ENCODE measurements at regions not wholly inside any gene's neighbourhood (a gene's known extent, or its start where the extent isn't known, plus 50 kb on each side); places are given as distances from the start of the nearest gene placed in this dataset.

DNA sequence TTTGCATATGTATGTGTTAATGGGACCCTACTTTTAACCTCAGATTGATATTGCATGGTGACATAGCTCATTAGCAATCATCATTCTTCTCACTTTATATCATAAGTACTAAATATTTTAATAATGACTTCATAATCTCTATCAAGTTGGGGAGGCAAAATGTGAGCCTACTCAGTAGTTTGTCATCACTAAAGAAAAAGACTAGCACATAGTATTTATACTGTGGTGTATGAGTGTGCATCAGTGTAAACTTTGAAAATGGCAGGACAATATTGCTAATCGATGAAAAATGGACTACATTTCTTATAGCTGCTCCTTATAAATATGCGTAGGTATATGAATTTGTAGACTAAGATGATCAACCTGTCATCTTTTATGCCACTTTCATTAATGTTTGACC, 624.5 kb upstream of the ROBO2 start:
- no peak for DNase-seq (ENCODE audit: low read depth in 2 of 2)

DNA sequence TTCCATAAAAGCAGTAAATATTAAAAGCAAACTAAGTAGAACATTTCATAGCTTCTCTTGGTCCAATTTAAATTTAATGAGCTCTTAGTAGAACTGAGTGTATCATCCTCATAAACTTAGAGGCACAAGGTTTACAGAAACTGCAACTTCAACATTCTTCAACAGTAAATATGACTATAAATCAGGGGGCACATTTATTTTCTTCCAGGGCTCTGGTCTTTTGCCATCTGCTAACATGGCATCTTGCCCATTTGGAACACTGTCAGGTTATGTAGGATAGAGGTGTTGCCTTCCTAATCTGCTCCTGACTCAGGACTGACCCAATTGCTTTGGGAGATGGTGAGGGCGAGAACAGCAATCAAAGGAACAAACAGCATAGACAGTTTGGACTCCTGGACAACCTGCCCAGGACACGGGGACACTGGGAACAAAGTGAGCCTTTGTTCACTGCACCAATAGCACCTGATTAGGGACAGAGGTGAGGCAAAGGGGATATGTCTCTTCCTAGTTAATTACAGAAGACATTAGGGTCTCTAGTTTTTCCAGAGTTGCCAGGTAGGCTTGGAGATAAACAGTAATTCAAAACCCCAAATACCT, 610.2 kb upstream of the ROBO2 start:
- DNase-seq (ENCODE audit: low read depth in 2 of 2): no peak

DNA sequence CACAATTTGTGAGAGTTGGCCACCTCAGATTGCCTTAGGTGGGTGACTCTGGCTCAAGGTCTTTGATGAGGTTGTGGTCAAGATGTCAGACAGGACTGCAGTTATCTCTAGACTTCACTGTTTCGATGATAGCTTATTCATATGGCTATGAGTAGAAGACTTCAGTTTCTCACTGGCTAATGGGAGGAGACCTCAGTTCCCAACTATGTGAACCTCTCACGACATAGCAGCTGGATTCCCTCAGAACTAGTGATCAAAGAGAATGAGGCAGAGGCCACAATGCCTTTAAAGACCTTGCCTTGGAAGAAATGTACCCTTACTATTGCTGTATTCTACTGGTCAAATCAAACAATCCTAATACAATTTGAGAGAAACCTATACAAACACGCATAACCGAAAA, 607.5 kb upstream of the ROBO2 start:
- no peak for DNase-seq (ENCODE audit: low read depth in 2 of 2)

DNA sequence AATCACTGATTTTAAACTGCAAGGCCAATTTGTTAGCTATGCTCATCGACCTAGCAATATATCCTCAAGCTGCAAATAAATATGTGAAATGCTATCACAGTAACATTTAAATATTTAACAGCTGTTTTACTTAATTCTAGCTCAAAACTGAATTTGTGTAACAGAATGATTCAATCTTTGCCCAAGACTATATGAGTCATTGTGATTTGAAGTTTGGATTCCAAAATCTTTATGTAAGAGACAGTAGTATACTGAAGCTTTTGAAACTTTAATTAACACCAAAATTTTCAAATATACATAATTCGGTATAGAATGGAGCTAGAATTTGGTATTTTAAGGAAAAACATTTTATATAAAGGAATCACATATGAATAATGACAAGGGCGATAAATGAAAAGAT, 603.0 kb upstream of the ROBO2 start:
- no peak for DNase-seq (ENCODE audit: low read depth in 2 of 2)

DNA sequence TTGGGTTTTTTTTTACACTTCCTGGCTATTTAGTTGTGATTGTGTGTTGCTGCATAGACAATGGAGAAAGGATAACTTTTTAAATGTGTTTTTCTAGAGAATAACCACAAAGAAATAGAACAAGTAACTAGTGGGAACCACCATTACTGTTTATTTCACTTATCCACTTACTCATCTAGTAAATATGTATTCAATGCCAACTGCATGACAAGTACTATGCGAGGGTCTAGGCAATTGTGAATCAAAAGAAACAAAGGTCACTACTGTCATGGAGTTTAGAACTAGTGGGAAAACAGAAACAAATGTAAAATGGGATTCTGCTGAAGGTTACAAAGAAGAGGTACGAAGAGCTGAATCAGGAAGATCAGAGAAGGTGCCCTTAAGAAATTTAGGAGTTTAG, 600.9 kb upstream of the ROBO2 start:
- DNase-seq (ENCODE audit: low read depth in 2 of 2): no peak

DNA sequence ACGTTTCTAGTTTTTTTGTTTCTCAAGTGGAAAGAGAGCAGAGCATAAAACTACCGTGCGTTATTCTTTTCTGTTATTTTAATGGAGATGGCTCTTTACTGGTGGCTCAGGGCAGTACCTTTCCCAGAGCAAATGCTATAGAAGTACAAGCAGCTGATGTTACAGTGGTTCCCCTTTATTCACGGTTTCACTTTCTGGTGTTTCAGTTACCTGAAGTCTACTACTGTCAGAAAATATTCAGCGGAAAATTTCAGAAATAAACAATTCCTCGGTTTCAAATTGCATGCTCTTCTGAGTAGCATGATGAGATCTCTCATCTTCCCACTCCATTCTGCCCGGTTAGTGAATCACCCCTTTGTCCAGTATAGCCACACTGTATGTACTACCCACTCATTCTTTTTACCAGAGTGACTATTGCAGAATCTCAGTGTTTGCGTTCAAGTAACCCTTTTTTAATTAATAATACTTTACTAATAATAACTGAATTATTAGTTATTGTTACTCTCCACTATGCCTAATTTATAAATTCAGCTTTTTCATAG, 597.5 kb upstream of the ROBO2 start:
- no peak for DNase-seq (ENCODE audit: low read depth in 2 of 2)

DNA sequence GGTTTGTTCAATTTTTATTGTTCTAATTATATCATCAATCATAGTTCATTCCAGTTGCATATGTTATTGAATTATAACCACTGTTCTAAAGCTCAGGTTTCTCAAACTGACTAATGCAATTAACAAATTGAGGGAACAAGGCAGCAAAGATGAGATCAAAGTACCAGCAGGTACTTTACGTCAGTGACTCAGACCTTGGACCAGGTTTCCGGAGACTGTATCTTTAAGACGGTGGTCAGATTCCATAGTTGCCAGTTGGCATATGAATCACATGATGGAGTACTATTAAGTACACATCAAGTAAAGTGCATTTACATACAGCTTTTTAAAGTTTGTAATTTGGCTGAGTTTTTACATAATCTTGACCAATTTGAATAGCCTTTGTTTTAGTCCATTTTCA, 583.6 kb upstream of the ROBO2 start:
- DNase-seq (ENCODE audit: low read depth in 2 of 2): no peak

DNA sequence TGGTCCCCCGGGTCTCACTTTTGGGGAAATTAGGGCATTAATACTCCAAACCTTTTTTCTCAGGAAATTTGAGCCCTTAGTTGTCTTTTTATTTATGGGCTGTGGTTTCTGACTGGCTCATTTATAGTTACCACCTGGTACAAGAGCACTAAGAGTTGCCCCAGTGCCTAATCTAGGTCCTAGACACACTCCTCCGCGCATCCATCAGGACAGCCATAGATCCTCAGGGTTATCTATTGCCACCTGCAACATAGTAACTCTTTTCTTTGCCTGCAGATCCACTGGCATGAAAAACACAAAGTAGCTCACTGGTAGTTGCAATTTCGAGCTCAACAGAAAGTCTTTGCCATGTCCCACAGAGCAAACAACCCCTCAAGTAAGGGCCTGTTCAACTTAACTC, 576.4 kb upstream of the ROBO2 start:
- no peak for DNase-seq (ENCODE audit: low read depth in 2 of 2)

DNA sequence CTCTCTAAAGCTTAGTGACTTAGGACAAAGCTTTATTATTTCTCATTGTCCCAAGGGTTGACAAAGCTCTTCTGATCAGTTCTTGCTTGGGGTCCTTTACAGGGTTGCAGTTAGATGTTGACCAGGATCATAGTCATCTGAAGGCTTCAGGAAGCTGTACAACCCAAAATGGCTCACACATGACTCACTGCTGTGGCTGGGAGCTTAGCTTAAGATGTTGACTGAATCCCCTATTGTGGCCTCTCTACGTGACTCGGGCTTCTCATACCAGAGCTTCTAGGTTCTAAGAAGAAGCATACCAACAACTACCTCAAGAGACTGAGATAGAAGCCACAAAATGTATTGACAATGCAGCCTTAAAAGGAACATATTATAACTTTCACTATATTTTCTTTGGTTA, 569.6 kb upstream of the ROBO2 start:
- DNase-seq (ENCODE audit: low read depth in 2 of 2): no peak

DNA sequence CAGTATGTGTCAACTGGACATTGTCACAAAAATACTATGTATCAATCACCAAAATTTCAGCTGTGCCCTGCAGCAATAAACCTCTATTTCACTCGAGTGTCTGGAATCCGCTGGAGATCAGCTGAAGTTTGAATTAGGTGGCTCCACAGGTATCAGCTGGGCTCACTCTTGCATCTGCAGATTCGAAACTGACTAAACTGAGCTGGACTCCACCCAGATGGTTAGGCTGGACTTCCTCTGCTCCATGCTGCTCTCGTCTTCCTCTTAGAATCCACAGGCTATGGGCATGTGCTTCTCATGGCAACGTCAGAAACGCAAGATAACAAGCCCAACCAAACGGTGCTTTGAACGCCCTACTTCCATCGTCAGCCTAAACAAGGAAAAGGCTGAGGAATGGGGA, 565.3 kb upstream of the ROBO2 start:
- DNase-seq (ENCODE audit: low read depth in 2 of 2): no peak

DNA sequence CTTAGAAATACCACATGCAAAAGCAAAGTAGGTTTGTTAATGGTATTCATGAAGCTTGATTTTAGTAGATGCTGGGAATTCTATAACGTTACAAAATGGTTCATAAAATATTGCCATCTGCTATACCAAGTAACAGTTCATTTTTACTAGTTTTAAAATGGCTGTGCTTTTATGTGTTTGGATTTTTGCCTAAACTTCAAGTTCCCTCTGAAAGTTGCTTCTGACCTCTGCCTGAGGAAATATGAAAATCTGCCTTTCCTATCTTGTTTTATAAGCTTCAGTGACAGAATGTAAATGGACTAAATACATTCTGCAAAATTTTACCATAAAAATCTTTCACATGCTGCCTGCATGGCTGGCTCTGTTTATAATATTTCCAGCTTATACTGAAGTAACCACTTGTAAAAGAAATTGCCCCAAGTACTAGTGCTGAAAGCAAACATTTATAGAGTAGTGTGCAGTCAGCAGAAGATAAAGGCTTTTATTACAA, 560.7 kb upstream of the ROBO2 start:
- DNase-seq (ENCODE audit: low read depth in 2 of 2): no peak

DNA sequence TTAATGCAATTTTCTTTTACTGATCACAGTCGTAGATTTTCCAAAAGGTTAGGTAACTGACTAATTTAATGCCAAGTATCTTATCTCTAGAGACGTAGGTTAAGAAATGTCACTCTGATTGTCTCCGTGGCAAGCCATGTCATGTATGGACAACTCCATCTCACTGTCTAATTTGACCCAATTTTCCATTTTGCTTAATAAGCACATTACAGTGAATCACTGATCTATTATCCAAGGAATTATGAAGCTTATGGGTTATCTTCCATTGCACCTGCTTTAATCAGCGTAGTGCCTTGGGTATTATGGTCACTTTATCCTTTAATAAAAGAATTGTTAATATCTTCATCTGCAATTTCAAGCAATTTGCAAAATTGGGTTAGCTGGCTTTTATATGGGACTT, 557.4 kb upstream of the ROBO2 start:
- DNase-seq (ENCODE audit: low read depth in 2 of 2): no peak

DNA sequence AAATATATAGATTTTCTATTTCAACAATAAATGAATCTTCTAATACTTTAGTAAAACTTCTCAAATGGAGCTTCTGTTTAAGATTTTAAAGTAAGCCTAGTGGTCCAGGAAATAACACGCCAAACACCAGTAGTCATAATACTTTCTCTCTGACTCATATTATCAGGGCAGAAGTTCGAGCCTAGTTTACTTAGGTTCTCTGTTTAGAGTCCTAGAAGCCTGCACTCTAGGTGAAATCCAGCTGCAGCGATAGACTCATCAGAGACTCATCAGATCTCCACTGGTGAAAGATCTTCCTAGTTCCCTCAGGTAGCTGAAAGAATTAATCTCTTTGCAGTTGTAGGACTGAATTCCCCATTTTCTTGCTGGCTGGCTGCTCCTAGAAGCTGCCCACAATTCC, 552.5 kb upstream of the ROBO2 start:
- DNase-seq (ENCODE audit: low read depth in 2 of 2): no peak

DNA sequence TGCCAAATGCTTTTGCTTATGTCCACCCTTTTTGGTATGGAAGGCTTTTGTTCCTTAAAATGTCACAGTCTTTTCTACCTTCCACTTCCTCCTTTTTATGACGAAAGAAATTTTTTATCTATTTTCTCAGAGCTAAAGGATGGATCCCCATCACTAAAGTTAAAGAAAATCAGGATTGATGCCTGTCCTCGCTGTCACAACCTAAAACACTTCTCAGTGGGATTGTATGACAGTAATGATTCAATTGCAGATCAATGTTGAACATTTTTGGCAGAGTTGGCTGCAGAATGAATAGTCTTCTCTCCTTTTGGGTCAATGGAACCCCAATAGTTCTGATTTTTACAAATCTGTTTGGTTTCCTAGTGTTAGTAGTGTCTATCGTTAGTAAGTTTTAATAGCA, 549.8 kb upstream of the ROBO2 start:
- DNase-seq (ENCODE audit: low read depth in 2 of 2): no peak

DNA sequence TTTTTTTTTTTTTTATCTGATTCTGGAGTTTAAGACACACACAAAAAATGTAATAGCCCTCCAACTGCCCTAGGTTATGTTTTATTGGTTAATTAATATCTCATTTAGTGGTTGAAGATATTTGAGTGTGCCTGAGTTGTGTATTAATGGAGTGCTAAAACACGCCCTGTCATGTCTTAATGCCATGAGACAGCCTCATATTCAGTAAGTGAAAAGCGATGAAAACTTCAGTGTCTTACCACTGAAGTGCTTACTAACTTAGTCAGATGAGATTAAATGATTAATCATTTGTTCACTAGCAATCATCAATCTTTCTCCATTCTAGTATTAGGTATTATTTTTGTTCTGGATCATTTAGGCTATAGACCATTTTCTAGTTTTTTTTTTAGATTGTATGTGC, 544.7 kb upstream of the ROBO2 start:
- no peak for DNase-seq (ENCODE audit: low read depth in 2 of 2)

DNA sequence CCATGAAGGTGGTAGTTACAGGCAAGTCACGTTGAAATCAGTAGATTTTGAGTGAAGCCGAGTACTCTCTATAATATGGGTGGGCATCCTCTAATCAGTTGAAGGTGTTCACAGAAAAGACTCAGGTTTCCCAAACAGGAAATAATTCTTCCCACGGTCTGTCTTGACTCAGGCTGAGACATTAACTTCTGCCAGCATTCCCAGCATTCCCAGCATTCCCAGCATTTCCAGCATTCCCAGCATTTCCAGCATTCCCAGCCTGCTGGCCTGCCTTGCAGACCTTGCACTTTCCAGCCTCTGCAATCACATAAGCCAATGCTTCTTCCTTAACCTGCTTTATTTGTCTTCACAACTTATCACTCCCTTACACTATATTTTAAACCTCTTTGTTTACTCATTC, 542.3 kb upstream of the ROBO2 start:
- no peak for DNase-seq (ENCODE audit: low read depth in 2 of 2)

DNA sequence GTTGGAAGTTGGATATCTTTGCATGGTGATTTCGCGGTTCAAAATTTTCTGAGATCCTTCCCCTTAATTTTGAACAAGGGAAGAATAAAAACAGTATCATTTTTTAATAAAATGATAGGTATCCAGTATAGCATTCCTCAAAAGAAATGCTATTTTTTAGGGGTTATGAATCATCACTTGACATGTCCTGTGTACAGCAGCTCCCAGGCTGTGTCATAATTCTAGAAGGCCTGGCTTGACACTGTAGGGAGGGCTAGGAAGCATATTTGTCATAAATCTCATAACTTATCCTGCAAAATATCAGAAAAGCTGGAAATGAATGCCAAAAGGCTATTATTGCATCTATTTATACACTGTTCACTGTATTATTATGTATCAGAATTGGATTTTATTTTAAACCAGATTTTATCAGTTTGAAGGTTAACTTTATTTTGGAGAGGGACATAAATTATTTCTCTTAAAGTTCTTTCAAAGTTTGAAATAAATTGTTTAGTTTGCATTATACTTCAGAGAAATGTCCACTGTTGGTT, 539.1 kb upstream of the ROBO2 start:
- DNase-seq (ENCODE audit: low read depth in 2 of 2): no peak

DNA sequence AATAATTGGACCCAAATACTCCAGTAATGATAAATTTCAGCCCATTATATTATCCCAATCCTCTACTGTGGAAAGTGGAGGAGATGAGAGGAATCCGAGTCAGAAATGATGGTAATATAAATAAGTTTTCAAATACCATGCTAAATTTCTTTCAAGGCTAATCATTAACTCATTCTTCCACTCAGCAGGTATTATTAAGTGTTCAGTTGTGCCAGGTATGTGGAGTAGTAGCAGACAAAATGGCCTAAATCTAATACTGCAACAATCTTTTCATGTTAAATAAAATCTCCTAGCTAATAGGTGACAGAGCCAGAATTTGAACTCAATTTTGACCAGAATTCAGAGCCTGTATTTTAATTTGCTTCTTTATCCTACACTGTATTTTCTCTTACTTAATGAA, 538.6 kb upstream of the ROBO2 start:
- no peak for DNase-seq (ENCODE audit: low read depth in 2 of 2)

DNA sequence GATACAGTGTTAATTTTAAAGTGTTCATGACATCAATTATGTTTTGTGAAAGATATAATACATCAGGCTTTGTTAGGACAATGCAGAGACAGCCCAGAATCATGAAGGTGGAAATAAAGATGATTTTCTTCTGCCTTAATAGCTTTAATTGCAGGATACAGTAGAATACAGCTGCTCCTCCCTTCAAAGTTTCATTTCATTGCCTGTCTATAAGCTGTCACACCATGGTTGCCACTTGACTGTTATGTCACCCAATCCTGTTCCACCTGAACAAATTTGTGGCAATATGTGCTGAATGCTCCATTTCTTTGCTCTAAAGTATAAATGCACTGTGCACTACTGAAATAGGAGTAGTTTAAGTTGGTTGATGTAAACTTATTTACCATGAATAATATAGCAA, 537.8 kb upstream of the ROBO2 start:
- DNase-seq (ENCODE audit: low read depth in 2 of 2): no peak

DNA sequence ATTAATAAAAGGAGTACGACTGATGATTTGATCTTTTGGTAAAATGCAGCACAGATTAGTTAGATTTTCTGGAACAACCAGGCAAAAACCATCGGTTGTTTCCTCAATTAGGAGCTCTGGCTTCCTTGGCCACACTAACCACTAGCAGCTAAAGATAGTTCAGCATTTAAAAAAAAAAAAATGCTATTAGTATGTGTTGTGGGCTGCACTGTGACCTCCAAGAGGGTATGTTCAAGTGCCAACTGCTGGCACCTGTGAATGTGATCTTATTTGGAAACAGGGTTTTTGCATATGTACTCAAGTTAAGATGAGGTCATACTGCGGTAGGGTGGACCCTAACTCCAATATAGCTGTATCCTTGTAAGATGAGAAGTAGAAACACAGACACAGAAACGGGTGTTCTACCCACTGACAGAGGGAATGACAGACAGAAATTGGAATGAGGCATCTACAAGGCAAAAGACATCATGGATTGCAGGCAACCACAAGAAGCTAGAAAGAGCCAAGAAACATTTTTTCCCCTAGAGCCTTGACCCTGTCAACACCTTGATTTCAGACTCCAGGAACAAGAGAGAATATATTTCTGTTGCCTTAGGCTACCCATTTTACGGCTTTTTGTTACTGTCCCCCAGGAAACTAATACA, 534.6 kb upstream of the ROBO2 start:
- no peak for DNase-seq (ENCODE audit: low read depth in 2 of 2)

DNA sequence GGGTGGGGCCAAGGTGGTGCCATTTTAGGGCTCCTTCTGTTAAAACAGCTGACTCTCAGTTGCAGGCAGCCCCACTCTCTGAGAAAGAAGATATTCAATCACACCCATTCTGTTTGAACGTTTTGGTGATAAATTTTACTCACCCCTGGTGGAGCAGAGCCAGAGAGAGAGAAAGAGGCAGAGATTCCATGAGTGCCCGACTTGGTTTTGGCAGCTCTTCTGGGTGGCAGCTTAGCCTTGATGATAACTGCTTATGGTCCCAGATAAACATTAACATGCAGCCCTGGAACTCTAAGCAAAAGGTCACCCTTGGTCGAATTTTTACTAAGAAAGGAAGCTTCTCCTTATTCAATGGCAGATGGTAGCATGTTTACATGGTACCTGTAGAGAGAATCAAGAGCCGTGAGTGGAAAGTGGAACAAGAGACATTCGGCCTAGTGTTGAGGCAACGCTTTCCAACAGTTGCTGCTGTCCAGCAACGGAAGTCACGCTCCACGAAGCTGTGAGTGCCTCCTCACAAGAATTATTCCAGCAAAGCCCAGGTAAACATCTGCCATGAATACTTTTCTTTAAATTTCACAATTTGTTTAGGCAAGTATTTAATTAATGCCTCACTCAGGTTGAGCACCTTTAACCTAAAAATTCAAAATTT, 530.6 kb upstream of the ROBO2 start:
- DNase-seq (ENCODE audit: low read depth in 2 of 2): no peak

DNA sequence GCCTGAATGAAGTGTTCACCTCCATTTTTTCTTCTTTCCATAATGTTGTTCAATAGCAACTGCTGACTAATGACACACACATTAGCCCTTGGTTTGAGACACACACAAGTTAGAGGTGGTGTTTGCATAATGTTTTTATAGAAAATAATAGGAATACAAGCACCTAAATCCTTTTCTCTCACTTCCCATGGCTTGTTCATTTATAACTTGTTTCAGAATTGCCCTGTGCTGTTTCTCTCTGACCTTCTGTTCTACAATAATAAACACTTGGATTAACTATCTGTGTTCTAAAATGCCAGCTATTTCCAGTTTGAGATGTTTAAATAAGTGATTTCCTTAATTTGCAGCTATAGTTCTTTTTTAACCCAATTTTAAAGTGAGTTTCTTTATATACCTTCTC, 525.1 kb upstream of the ROBO2 start:
- no peak for DNase-seq (ENCODE audit: low read depth in 2 of 2)

DNA sequence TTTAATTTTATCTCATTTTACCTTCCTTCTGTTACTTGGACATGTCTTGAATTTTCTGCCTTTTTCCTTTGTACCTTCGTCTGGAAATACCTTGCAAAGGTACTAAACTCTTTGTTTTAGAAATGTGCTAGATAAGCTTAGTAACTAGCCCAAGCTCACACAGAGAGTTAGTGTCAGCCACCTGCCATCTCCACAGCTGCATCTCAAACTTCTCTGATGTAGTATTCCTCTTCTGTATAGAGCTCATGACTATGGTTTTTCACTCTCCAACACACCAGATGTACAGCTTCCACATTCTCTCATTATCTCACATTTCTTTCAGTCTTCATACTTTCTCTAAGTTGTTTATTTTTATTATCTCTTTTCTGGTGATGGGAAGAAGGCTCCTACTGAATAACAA, 516.6 kb upstream of the ROBO2 start:
- DNase-seq (ENCODE audit: low read depth in 2 of 2): no peak
